GM19351 (cell line): ENCODE measurements at regions not wholly inside any gene's neighbourhood (a gene's known extent, or its start where the extent isn't known, plus 50 kb on each side); places are given as distances from the start of the nearest gene placed in this dataset.

ENCODE experiments used
- ATAC-seq: cut with Tn5 transposase; IDR thresholded peaks from one replicate; pipeline ENCODE4 v1.9.1; 2021; ENCODE audit warnings: mild to moderate bottlenecking, moderate library complexity; ENCODE audit not compliant: unreplicated experiment

- ATAC-seq: no peak
Observed at GRCh38 chr7:116614499-116615262, 57.3 kb upstream of the MET start.

GRCh38 chr7:116616555-116617059, 55.4 kb upstream of the MET start:
- ATAC-seq: no peak

DNA sequence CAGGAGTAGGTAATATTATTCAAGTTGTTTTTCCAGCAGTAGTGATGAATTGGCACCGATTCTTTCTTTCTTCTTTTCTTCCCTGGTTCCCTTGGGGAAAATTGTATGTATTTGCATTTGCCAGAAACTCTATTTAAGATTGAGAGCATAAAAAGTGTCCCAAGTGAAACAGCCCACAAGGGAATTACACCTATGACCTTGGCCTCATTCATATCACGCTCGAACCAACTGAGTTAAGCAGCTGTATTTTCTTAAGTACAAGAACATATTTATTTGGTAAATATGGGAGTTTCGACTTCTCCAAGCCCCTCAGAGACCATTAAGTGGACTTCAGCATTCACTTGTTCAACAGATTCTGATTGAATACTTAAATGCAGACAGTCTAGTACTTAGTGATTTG, 54.1 kb upstream of the MET start:
- ATAC-seq: no peak

DNA sequence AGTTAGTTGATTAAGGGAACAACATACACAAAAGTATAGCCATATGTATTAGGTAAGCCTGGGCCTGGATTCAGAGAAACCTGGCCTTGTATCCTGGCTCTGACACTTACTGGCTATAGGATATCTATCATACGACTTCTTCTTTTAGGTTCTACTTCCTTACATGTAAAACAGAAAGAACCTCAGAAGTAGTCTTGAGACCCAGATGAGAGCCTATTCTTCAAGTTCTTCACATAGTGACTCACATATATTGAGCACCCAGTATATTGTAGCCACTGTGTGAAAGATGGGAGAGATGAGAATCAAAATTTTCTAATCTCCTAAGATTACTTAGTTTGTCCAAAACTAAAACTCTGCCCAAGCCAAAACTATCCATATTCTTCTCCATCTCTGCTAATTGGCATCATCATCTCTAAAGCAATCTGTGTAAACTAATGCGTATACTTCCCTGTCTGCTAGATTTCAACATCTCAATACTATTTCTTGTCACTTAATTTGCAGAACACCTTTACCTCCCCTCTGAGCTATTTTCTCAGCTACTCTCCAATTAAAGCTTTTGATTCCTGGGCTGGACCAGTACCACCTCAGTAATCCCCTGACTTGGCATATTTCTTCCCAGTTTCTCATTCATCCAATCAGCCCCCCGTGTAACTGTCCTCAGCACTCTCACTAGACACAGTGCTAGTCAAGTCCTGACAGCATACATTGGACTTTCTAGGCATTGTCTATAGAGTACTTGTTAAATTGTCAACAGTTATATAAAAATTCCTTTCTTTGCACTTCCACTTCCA, 53.5 kb upstream of the MET start:
- no peak for ATAC-seq

GRCh38 chr7:116621649-116622048, 50.3 kb upstream of the MET start:
- ATAC-seq: peak; percentile 59
